ENCODE measurements at regions not wholly inside any gene's neighbourhood (a gene's known extent, or its start where the extent isn't known, plus 50 kb on each side); places are given as distances from the start of the nearest gene placed in this dataset.

DNA sequence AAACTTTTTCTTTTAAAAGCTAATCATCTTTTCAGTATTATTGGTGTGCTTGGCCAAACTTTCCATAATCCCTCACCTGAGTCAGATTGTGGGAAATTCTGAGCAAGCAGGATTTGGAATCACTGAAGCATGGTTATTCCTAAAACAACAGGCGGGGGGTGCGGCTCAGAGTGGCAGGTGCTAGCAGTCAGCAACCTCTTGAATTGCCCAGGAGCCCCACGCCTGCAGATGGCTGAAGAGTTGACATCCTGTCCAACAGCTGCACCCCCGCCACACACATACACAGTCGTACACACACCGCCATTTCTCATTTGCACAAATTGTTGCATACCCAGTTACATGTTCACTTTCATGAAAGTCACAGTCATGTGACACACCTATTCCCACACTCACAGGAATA, 96.6 kb downstream of the LHX2 start:
- no peak for DNase-seq
- no peaks in the 10 kb centered on the region for H3K36me3 ChIP-seq
- intact Hi-C loops (cut with DNase I): no loop called here
- H3K9me3 ChIP-seq: no peaks in the 10 kb centered on the region
- no peak for TF ChIP-seq EP300 (IDR thresholded peaks at IDR 0.05)
- no peak overlapping the region for H3K27ac ChIP-seq
- WGBS, 2 donors: 72 to 76% methylated on average over 6 of the region's 6 CpGs
- H3K27me3 ChIP-seq: peaks cover 0 to 4% (median 0%) of the 10 kb centered on the region in 3 donors
- H3K4me1 ChIP-seq: no peaks in the 10 kb centered on the region
- H3K4me3 ChIP-seq: no peak overlapping the region

DNA sequence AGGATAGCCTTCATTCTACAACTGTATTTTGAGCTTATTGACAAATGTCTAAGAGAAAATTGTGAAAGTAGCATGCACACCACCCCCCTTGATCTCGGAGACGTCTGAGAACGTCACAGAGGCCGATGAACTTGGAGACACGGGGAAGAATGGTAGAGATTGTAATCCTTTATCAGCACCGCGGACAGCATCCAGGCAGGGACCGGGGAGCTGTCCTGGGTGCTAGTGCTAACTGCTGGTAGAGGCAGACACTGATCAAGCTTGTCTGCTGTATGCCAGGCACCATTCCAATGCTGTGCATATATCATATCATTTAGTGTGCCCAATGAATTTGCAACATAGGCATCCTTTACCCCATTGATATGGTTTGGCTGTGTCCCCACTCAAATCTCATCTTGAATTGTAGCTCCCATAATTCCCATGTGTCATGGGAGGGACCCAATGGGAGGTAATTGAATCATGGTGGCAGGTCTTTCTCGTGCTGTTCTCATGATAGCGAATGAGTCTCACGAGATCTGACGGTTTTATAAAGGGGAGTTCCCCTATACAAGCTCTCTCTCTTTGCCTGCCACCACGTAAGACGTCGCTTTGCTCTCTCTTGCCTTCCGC, 98.8 kb downstream of the LHX2 start:
- WGBS, 2 donors: 38 to 39% methylated on average over 16 of the region's 16 CpGs
- no peaks in the 10 kb centered on the region for H3K9me3 ChIP-seq
- H3K4me1 ChIP-seq: no peaks in the 10 kb centered on the region
- intact Hi-C loops (cut with DNase I): no loop called here
- no peak for DNase-seq
- H3K27me3 ChIP-seq: peaks cover 0 to 4% (median 0%) of the 10 kb centered on the region in 3 donors
- no peak overlapping the region for H3K27ac ChIP-seq
- no peak overlapping the region for H3K4me3 ChIP-seq
- H3K36me3 ChIP-seq: no peaks in the 10 kb centered on the region
- TF ChIP-seq POLR2AphosphoS5 (IDR thresholded peaks at IDR 0.05): no peak
- TF ChIP-seq, protein P1, sequence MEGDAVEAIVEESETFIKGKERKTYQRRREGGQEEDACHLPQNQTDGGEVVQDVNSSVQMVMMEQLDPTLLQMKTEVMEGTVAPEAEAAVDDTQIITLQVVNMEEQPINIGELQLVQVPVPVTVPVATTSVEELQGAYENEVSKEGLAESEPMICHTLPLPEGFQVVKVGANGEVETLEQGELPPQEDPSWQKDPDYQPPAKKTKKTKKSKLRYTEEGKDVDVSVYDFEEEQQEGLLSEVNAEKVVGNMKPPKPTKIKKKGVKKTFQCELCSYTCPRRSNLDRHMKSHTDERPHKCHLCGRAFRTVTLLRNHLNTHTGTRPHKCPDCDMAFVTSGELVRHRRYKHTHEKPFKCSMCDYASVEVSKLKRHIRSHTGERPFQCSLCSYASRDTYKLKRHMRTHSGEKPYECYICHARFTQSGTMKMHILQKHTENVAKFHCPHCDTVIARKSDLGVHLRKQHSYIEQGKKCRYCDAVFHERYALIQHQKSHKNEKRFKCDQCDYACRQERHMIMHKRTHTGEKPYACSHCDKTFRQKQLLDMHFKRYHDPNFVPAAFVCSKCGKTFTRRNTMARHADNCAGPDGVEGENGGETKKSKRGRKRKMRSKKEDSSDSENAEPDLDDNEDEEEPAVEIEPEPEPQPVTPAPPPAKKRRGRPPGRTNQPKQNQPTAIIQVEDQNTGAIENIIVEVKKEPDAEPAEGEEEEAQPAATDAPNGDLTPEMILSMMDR (IDR thresholded peaks at IDR 0.05): no peak
- no peak for TF ChIP-seq EP300 (IDR thresholded peaks at IDR 0.05)
- TF ChIP-seq POLR2A (IDR thresholded peaks at IDR 0.05): no peak

DNA sequence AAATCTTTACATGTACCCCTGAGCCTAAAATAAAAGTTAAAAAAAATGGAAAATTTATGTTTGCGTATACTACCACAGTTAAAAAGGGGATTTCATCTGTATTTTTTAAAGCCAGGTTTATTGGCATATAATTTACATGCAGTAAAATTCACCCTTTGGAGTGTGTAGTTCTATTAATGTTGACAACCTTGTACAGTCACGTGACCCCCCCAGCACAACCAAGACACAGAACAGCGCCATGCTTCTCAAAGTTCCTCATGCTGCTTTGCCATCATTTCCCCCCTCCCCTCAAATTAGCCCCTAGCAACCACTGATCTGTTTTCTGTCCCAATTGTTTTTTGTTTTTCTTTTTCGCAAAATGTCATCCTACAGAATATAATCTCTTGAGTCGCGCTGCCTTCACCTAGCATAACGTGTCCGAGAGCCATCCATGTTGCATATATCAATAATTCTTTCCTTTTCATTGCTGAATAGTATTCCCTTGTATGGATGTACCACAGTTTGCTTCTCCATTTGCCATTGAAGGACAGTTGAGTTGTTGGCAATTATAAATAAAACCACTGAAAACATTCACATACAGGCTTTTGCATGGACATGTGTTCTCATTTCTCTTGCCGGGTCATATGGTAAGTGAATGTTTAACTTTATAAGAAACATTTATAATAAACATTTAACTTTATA, 105.3 kb downstream of the LHX2 start:
- Histone ChIP-seq H3K4me1 (no peaks in the 10 kb centered on the region), H3K4me3 (no peak overlapping the region), H3K36me3 (no peaks in the 10 kb centered on the region), H3K27me3 (no peaks in the 10 kb centered on the region), H3K9me3 (peaks cover 0 to 6% (median 3%) of the 10 kb centered on the region in 4 donors), H3K27ac (no peak overlapping the region)
- WGBS, 2 donors: 88 to 90% methylated on average over 9 of the region's 9 CpGs
- intact Hi-C loops (cut with DNase I): no loop called here
- DNase-seq: no peak
- TF ChIP-seq POLR2A (IDR thresholded peaks at IDR 0.05) (no peak), EP300 (IDR thresholded peaks at IDR 0.05) (no peak), POLR2AphosphoS5 (IDR thresholded peaks at IDR 0.05) (no peak)
- TF ChIP-seq, protein P1 (IDR thresholded peaks at IDR 0.05): no peak

DNA sequence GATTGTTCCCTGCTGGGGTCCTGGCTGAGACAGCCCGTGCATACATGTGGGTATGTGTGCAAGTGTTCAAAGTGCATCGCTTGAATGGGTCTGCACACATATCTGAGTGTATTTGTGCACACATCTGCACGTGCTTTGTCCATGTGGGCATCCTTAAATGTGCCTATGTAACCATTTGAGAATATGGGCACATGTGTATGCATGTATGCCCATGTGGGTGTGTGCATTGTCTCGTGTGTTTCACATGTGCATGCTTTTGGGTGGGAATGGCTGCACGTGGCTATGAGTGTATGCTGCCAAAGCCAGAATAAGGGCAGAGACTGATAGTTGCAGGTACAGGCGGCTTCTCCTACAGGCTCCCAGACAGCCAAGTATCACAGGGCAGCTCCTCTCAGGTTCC, 107.3 kb downstream of the LHX2 start:
- intact Hi-C loops (cut with DNase I): no loop called here
- WGBS, 2 donors: 64 to 75% methylated on average over 6 of the region's 6 CpGs
- TF ChIP-seq POLR2AphosphoS5 (IDR thresholded peaks at IDR 0.05) (no peak), EP300 (IDR thresholded peaks at IDR 0.05) (no peak), POLR2A (IDR thresholded peaks at IDR 0.05) (no peak)
- TF ChIP-seq, protein P1 (IDR thresholded peaks at IDR 0.05): no peak
- no peaks in the 10 kb centered on the region for H3K36me3 ChIP-seq
- no peaks in the 10 kb centered on the region for H3K27me3 ChIP-seq
- no peak for DNase-seq
- peaks cover 0 to 6% (median 4%) of the 10 kb centered on the region in 4 donors for H3K9me3 ChIP-seq
- no peaks in the 10 kb centered on the region for H3K4me1 ChIP-seq
- H3K4me3 ChIP-seq: no peak overlapping the region
- no peak overlapping the region for H3K27ac ChIP-seq

DNA sequence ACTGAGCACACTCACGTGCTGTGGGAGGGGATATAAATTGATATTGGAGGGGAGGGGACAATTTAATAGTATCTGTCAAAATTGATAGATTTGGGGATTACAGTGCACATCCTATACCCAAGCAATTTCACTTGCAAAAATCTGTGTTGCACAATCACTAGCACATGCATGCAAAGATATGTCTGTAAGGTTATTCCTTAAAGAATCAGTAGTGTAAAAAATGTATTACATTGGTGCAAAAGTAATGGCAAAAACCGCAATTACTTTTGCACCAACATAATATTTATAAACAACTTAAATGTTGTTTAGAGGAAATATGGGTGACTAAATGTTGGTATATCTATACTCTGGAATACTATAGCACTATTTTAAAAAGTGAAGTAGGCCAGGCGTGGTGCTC, 108.7 kb downstream of the LHX2 start:
- H3K4me3 ChIP-seq: no peak overlapping the region
- intact Hi-C loops (cut with DNase I): loop anchor here (10.0 kb wide), 3 partner anchors 175 to 415 kb away; no protein-coding TSS in a partner anchor
- TF ChIP-seq EP300 (IDR thresholded peaks at IDR 0.05) (no peak), POLR2A (IDR thresholded peaks at IDR 0.05) (no peak), POLR2AphosphoS5 (IDR thresholded peaks at IDR 0.05) (no peak)
- TF ChIP-seq, protein P1 (IDR thresholded peaks at IDR 0.05): no peak
- H3K27me3 ChIP-seq: no peaks in the 10 kb centered on the region
- peaks cover 0 to 6% (median 4%) of the 10 kb centered on the region in 4 donors for H3K9me3 ChIP-seq
- no peaks in the 10 kb centered on the region for H3K4me1 ChIP-seq
- no peak overlapping the region for H3K27ac ChIP-seq
- no peaks in the 10 kb centered on the region for H3K36me3 ChIP-seq
- 66 to 75% methylated on average over 3 of the region's 3 CpGs for WGBS, 2 donors
- DNase-seq: no peak

All from sigmoid colon (tissue), 6 donors.